GM18507 (cell line): ENCODE measurements at regions not wholly inside any gene's neighbourhood (a gene's known extent, or its start where the extent isn't known, plus 50 kb on each side); places are given as distances from the start of the nearest gene placed in this dataset.
"Not testable (repeated sequence)": the region's sequence is repeated elsewhere in the genome, so short reads cannot be mapped to it uniquely, and the experiment has no call there.

Experiments
- DNase-seq: peaks from one replicate; pipeline ENCODE4 v3.0.0; 2011; ENCODE audit warnings: low read depth; ENCODE audit not compliant: insufficient read length; ENCODE audit errors: extremely low spot score
- FAIRE-seq: peaks from 2 replicates; lab custom pipeline; 2011; peaks lifted over from hg19 to GRCh38; lab: Jason Lieb, UNC

GRCh38 chr21:31609081-31609480 lies 50.4 kb upstream of the SOD1 start:
- DNase-seq: no peak
- FAIRE-seq: no peak

GRCh38 chr21:31607791-31608190 lies 51.7 kb upstream of the SOD1 start:
- FAIRE-seq: no peak

GRCh38 chr21:31606081-31606874 lies 53.2 kb upstream of the SOD1 start:
- DNase-seq (no peak), FAIRE-seq (no peak)

More at GRCh38 chr21:31607791-31608190, 51.7 kb upstream of the SOD1 start:
- DNase-seq: no peak

GRCh38 chr21:31604591-31605190 lies 54.8 kb upstream of the SOD1 start:
- FAIRE-seq: peak; percentile 88
- peak; percentile 30 for DNase-seq

- DNase-seq (no peak), FAIRE-seq (no peak)
Observed at GRCh38 chr21:31599563-31599962, 59.9 kb upstream of the SOD1 start.

GRCh38 chr21:31599013-31599412 lies 60.5 kb upstream of the SOD1 start:
- DNase-seq (no peak), FAIRE-seq (no peak)

GRCh38 chr21:31597683-31598082 lies 61.8 kb upstream of the SOD1 start:
- FAIRE-seq: no peak

GRCh38 chr21:31596055-31596454 lies 63.4 kb upstream of the SOD1 start:
- FAIRE-seq: no peak
- DNase-seq: no peak

More at GRCh38 chr21:31597683-31598082, 61.8 kb upstream of the SOD1 start:
- DNase-seq: no peak

- DNase-seq (no peak), FAIRE-seq (no peak)
Observed at GRCh38 chr21:31594726-31595125, 64.8 kb upstream of the SOD1 start.

- FAIRE-seq (no peak), DNase-seq (no peak)
Observed at GRCh38 chr21:31594279-31594678, 65.2 kb upstream of the SOD1 start.

- FAIRE-seq (no peak), DNase-seq (no peak)
Observed at GRCh38 chr21:31592963-31593560, 66.4 kb upstream of the SOD1 start.

GRCh38 chr21:31592516-31592915 lies 67.0 kb upstream of the SOD1 start:
- no peak for FAIRE-seq
- no peak for DNase-seq

GRCh38 chr21:31589820-31590219 lies 69.7 kb upstream of the SOD1 start:
- DNase-seq: no peak
- FAIRE-seq: no peak

- no peak for FAIRE-seq
- DNase-seq: no peak
Observed at GRCh38 chr21:31586118-31586517, 73.4 kb upstream of the SOD1 start.

- FAIRE-seq, DNase-seq: not testable (repeated sequence)
Observed at GRCh38 chr21:31583937-31584336, 75.6 kb upstream of the SOD1 start.

- DNase-seq: no peak
- FAIRE-seq: no peak
Observed at GRCh38 chr21:31583498-31583897, 76.0 kb upstream of the SOD1 start.

GRCh38 chr21:31580866-31581276 lies 78.6 kb upstream of the SOD1 start:
- DNase-seq (no peak), FAIRE-seq (peak; percentile 88)

GRCh38 chr21:31577271-31577670 lies 82.2 kb upstream of the SOD1 start:
- no peak for FAIRE-seq

GRCh38 chr21:31576428-31576827 lies 83.1 kb upstream of the SOD1 start:
- FAIRE-seq (no peak), DNase-seq (no peak)

More at GRCh38 chr21:31577271-31577670, 82.2 kb upstream of the SOD1 start:
- DNase-seq: no peak

- DNase-seq: no peak
- FAIRE-seq: no peak
Observed at GRCh38 chr21:31573217-31573616, 86.3 kb upstream of the SOD1 start.

- no peak for DNase-seq
- FAIRE-seq: no peak
Observed at GRCh38 chr21:31571879-31572278, 87.6 kb upstream of the SOD1 start.
